Right atrium auricular region (tissue), 2 donors: ENCODE measurements at regions not wholly inside any gene's neighbourhood (a gene's known extent, or its start where the extent isn't known, plus 50 kb on each side); places are given as distances from the start of the nearest gene placed in this dataset.

ENCODE experiments used
- DNase-seq: peaks from one replicate; pipeline ENCODE4 v3.0.0-alpha.2; 2019; ENCODE audit warnings: low spot score
- H3K27ac ChIP-seq, 2 donors: fragments of 200-600 bp; sonication (generic); 1 replicate in 1 of 2; 2 replicates in 1 of 2; pipeline ENCODE4 v1.5.1; 2016 to 2019
- H3K27me3 ChIP-seq, 2 donors: fragments of 200-600 bp; sonication (generic); one replicate each; pipeline versions ENCODE4 v1.5.1 to v1.6.0; 2017 to 2019
- H3K36me3 ChIP-seq: fragments of 200-600 bp; sonication (generic); one replicate; pipeline ENCODE4 v1.5.1; 2016
- H3K4me1 ChIP-seq, 2 donors: fragments of 200-600 bp; sonication (generic); one replicate each; pipeline versions ENCODE4 v1.5.1 to v1.6.0; 2017 to 2019
- H3K4me3 ChIP-seq, 2 donors: fragments of 200-600 bp; sonication (generic); 1 replicate in 1 of 2; 2 replicates in 1 of 2; pipeline ENCODE4 v1.5.1; 2017 to 2019; ENCODE audit warnings: mild to moderate bottlenecking in 1 of 2, moderate library complexity in 1 of 2
- H3K9me3 ChIP-seq, 2 donors: fragments of 200-600 bp; sonication (generic); one replicate each; pipeline ENCODE4 v1.5.1; 2019
- TF ChIP-seq, protein P1 (sequence below), 2 donors: fragments of 200-600 bp; sonication (generic); IDR thresholded peaks; one replicate each; pipeline ENCODE4 v1.5.1; 2019; ENCODE audit warnings: antibody characterized with exemption in 2 of 2

DNA sequence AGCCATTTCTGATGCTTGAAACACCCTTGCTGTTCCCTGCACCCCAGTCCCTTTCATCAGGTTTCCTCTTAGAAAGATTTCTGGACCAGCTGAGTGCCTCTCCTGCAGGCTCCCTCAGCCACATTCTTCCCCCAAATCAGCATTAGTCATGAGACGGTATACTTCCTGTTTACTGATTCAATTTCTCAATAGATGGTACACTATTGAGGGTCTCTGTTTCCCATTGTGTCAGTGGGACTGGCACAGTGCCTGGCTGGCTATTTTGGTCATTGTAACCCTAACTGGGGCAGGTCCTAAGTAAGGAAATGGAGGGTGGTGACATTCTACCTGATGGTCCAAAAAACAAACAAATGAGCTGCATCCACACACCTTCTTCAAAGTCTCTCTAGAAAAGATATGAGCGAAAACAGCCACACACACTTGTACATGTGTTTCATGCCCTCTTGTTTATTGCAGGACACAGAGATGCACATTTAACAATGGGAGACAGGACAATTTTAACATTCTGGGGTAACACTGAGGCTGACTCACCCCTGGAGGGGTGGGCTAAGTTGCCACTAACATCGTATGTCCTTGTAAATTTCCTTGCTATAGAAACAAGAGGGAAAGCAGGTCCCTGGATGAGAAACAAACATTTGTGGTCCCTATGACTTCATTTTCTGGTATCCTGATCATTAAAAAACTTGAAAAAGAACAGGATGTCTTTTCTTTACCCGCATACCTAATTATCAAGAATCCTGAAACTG lies 77.5 kb downstream of the RRAGC start:
- Histone ChIP-seq H3K4me3 (no peak overlapping the region), H3K36me3 (no peaks in the 10 kb centered on the region), H3K9me3 (no peaks in the 10 kb centered on the region), H3K27me3 (peaks cover 0 to 4% of the 10 kb centered on the region in 2 donors), H3K4me1 (no peaks in the 10 kb centered on the region), H3K27ac (no peak overlapping the region)
- peak; percentile 18 for DNase-seq
- TF ChIP-seq, protein P1, sequence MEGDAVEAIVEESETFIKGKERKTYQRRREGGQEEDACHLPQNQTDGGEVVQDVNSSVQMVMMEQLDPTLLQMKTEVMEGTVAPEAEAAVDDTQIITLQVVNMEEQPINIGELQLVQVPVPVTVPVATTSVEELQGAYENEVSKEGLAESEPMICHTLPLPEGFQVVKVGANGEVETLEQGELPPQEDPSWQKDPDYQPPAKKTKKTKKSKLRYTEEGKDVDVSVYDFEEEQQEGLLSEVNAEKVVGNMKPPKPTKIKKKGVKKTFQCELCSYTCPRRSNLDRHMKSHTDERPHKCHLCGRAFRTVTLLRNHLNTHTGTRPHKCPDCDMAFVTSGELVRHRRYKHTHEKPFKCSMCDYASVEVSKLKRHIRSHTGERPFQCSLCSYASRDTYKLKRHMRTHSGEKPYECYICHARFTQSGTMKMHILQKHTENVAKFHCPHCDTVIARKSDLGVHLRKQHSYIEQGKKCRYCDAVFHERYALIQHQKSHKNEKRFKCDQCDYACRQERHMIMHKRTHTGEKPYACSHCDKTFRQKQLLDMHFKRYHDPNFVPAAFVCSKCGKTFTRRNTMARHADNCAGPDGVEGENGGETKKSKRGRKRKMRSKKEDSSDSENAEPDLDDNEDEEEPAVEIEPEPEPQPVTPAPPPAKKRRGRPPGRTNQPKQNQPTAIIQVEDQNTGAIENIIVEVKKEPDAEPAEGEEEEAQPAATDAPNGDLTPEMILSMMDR (IDR thresholded peaks at IDR 0.05) = no peak

DNA sequence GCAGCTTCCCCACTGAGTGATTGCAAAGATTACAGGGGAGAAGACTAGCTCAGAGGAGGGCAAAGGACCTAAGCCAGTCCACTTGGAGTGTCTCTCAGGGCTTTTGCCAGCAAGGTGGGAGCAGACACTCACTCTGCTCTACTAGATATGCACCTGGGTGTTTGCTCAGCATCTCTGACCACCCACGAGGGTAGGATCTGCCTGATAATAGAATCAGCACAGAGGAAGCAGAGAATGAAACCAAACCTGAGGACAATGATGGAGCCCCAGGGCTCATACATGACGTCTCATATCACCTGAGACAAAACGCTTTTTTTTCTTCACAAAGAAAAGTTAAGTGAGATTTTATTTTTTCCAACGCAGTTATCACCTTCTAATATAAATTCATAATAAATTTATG lies 79.4 kb downstream of the RRAGC start:
- Histone ChIP-seq H3K36me3 (no peaks in the 10 kb centered on the region), H3K4me3 (no peak overlapping the region), H3K27ac (no peak overlapping the region), H3K27me3 (peaks cover 0 to 4% of the 10 kb centered on the region in 2 donors), H3K9me3 (no peaks in the 10 kb centered on the region), H3K4me1 (no peaks in the 10 kb centered on the region)
- DNase-seq = peak; percentile 32
- TF ChIP-seq, protein P1 (IDR thresholded peaks at IDR 0.05) = no peak

DNA sequence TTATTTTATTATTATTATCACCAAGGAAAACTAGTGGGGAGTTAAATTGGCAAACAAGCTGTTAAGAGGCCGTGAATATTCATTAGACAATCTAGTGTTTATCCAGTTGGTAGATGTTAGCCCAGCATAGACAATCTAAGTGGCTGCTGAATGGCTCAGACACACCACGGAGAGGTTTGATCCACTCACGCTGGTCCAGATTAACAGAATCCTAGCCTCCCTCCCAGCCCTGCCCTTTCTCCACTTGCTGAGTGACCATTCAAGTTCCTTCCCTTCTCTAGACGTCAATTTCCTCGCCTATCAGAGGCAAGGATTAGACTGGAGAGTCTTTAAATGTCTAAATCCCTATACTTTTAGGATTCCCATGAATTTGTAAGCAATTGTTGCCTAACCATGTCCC lies 80.1 kb downstream of the RRAGC start:
- no peaks in the 10 kb centered on the region for H3K36me3 ChIP-seq

DNA sequence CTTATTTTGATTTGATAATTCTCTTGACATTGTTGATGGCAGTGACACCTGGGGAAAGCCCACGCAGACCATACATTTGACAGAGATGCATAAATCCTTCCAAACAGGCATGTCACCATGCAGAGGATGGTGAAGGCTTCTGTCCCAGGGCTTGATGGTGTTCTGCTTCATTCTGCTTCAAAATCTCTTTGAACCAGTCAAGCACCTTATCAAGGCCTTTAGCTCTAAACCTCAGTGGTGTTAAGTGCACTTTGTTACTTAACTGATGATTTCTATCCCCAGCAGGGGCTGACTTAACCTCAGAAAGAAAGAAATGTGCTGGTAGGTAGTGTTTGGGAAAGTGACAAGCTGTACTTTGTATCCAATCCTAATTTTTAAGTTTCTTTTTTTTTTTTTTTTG lies 81.1 kb downstream of the RRAGC start:
- no peak overlapping the region for H3K4me3 ChIP-seq

More for the DNA sequence above, 80.1 kb downstream of the RRAGC start:
- Histone ChIP-seq H3K9me3 (no peaks in the 10 kb centered on the region), H3K4me1 (no peaks in the 10 kb centered on the region), H3K27ac (no peak overlapping the region), H3K4me3 (no peak overlapping the region), H3K27me3 (peaks cover 0 to 4% of the 10 kb centered on the region in 2 donors)
- TF ChIP-seq, protein P1 (IDR thresholded peaks at IDR 0.05) = no peak
- no peak for DNase-seq

DNA sequence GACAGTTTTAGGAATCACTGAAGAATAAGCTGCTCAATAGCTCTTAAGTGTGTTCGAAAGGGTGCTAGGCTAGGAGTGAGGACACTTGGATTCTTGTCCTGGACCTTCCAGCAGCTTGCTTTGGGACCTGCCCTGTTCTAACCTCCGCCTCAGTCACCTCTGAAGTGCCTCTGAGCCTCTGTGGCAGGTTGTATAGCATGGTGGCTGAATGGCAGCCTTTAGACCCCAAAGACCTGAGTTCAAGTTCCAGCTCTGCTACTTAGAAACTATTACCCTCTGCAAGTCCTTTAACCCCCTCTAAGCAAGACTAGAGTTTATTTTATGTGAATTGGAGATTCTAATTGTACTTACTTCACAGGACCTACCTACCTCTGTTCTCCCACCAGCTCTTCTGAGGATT lies 81.5 kb downstream of the RRAGC start:
- Histone ChIP-seq H3K27me3 (no peaks in the 10 kb centered on the region), H3K4me3 (no peak overlapping the region), H3K36me3 (no peaks in the 10 kb centered on the region), H3K4me1 (no peaks in the 10 kb centered on the region), H3K9me3 (no peaks in the 10 kb centered on the region), H3K27ac (no peak overlapping the region)
- peak; percentile 13 for DNase-seq
- TF ChIP-seq, protein P1 (IDR thresholded peaks at IDR 0.05) = no peak

More for the DNA sequence above, 81.1 kb downstream of the RRAGC start:
- Histone ChIP-seq H3K27me3 (no peaks in the 10 kb centered on the region), H3K36me3 (no peaks in the 10 kb centered on the region), H3K4me1 (no peaks in the 10 kb centered on the region), H3K9me3 (no peaks in the 10 kb centered on the region), H3K27ac (no peak overlapping the region)
- DNase-seq = peak; percentile 26
- TF ChIP-seq, protein P1 (IDR thresholded peaks at IDR 0.05) = no peak
